Neuronal stem cell (in vitro differentiated cells): ENCODE measurements at regions not wholly inside any gene's neighbourhood (a gene's known extent, or its start where the extent isn't known, plus 50 kb on each side); places are given as distances from the start of the nearest gene placed in this dataset.

Source experiments
- DNase-seq: peaks from one replicate; pipeline ENCODE4 v3.0.0-alpha.2; 2013; ENCODE audit warnings: low spot score
- H2AFZ ChIP-seq: one replicate; pipeline ENCODE4 v1.6.1; 2013; ENCODE audit warnings: mild to moderate bottlenecking, low read length, inconsistent platforms
- H2AK5ac ChIP-seq: 2 replicates; pipeline ENCODE4 v1.6.1; 2013; ENCODE audit warnings: low read depth, mild to moderate bottlenecking, inconsistent platforms, low read length, moderate library complexity, mixed read lengths
- H2BK120ac ChIP-seq: 2 replicates; pipeline ENCODE4 v1.6.1; 2013; ENCODE audit warnings: low read depth, mild to moderate bottlenecking, inconsistent platforms, low read length, moderate library complexity, mixed read lengths
- H2BK12ac ChIP-seq: one replicate; pipeline ENCODE4 v1.6.1; 2013; ENCODE audit warnings: low read length, inconsistent platforms
- H2BK15ac ChIP-seq: 2 replicates; pipeline ENCODE4 v1.6.1; 2013; ENCODE audit warnings: mild to moderate bottlenecking, low read length, inconsistent platforms, mixed read lengths
- H2BK5ac ChIP-seq: one replicate; pipeline ENCODE4 v1.6.1; 2013; ENCODE audit warnings: inconsistent platforms, mild to moderate bottlenecking, low read length, moderate library complexity
- H3K14ac ChIP-seq: one replicate; pipeline ENCODE4 v1.6.1; 2013; ENCODE audit warnings: low read length, inconsistent platforms
- H3K18ac ChIP-seq: 2 replicates; pipeline ENCODE4 v1.6.1; 2013; ENCODE audit warnings: low read length, inconsistent platforms
- H3K23ac ChIP-seq: 2 replicates; pipeline ENCODE4 v1.6.1; 2013; ENCODE audit warnings: low read depth, mild to moderate bottlenecking, mixed read lengths, low read length, inconsistent platforms; ENCODE audit not compliant: poor library complexity
- H3K27ac ChIP-seq: replicated peaks from 3 replicates; pipeline ENCODE4 v1.5.1; 2013; ENCODE audit warnings: low read length, inconsistent platforms
- H3K27me3 ChIP-seq, 3 experiments: 2 replicates each; pipeline ENCODE4 v1.6.1; 2013; ENCODE audit warnings: low read length in 3 of 3, mild to moderate bottlenecking in 2 of 3, inconsistent platforms in 1 of 3, low read depth in 1 of 3, mixed read lengths in 1 of 3, moderate library complexity in 1 of 3; ENCODE audit not compliant: control insufficient read depth in 3 of 3, insufficient read depth in 3 of 3
- H3K36me3 ChIP-seq, 2 donors: replicated peaks in 1 of 2; 2 replicates each; pipeline ENCODE4 v1.6.1; 2013; ENCODE audit warnings: low read length in 2 of 2; ENCODE audit not compliant: control insufficient read depth in 2 of 2, insufficient read depth in 2 of 2
- H3K4ac ChIP-seq: 2 replicates; pipeline ENCODE4 v1.6.1; 2013; ENCODE audit warnings: inconsistent platforms, mild to moderate bottlenecking, low read length, moderate library complexity
- H3K4me1 ChIP-seq, 2 donors: 1 replicate in 1 of 2; 2 replicates in 1 of 2; pipeline ENCODE4 v1.6.1; 2013; ENCODE audit warnings: low read length in 2 of 2, low read depth in 1 of 2; ENCODE audit not compliant: control insufficient read depth in 2 of 2, insufficient read depth in 1 of 2
- H3K4me2 ChIP-seq: one replicate; pipeline ENCODE4 v1.6.1; 2013; ENCODE audit warnings: mild to moderate bottlenecking, low read length, inconsistent platforms; ENCODE audit not compliant: insufficient read depth, poor library complexity, severe bottlenecking
- H3K4me3 ChIP-seq, 2 donors: 2 replicates each; pipeline ENCODE4 v1.5.1; 2013; ENCODE audit warnings: low read length in 2 of 2, mild to moderate bottlenecking in 2 of 2, inconsistent platforms in 1 of 2, moderate library complexity in 1 of 2
- H3K79me1 ChIP-seq: one replicate; pipeline ENCODE4 v1.6.1; 2013; ENCODE audit warnings: low read depth, mild to moderate bottlenecking, inconsistent platforms, low read length, moderate library complexity
- H3K9ac ChIP-seq: one replicate; pipeline ENCODE4 v1.6.1; 2013; ENCODE audit warnings: mild to moderate bottlenecking, low read depth, low read length, inconsistent platforms; ENCODE audit not compliant: poor library complexity
- H3K9me3 ChIP-seq, 2 donors: replicated peaks in 1 of 2; 2 replicates each; pipeline versions ENCODE3 to v1.6.1; 2013; ENCODE audit warnings: low read length in 2 of 2, mild to moderate bottlenecking in 2 of 2, inconsistent platforms in 1 of 2, low read depth in 1 of 2, mixed read lengths in 1 of 2, moderate library complexity in 1 of 2; ENCODE audit not compliant: control insufficient read depth in 2 of 2, insufficient read depth in 1 of 2
- H4K8ac ChIP-seq: one replicate; pipeline ENCODE4 v1.6.1; 2013; ENCODE audit warnings: low read depth, mild to moderate bottlenecking, inconsistent platforms, low read length, moderate library complexity
- H4K91ac ChIP-seq: one replicate; pipeline ENCODE4 v1.6.1; 2013; ENCODE audit warnings: low read length, low read depth, mild to moderate bottlenecking, inconsistent platforms; ENCODE audit not compliant: poor library complexity
- WGBS, 2 donors: extraction: QIAGEN DNeasy Blood & Tissue Kit; methylation state at CpG; one replicate each; pipeline ENCODE4 v1.1.7; 2013; ENCODE audit warnings: missing lambda C conversion rate in 2 of 2, mixed read lengths in 1 of 2; ENCODE audit not compliant: insufficient read length in 2 of 2, insufficient replicate concordance in 1 of 2; ENCODE audit errors: extremely low coverage in 2 of 2; 5-methylcytosine and 5-hydroxymethylcytosine counted together

DNA sequence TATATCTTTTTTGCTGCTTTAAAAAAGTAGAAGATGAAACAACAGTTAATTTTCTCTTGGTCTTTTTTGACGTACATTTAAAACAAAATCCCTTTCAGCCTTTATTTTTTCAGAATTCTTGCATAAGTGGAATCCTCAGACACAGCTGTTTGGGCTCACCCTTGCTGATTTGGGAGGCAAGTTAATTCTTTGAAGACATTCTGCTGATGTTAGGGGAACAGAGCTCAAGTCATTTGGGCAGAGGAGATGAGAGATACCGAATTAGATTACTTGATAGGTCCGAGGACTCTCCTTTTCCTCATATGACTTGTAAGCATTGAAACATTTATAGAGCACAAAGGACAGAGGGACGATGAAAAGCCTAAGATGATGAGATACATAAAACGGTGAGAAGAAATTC is 567.9 kb upstream of the CITED2 start:
- H3K14ac ChIP-seq, result no peak overlapping the region
- H3K4ac ChIP-seq, result no peak overlapping the region
- no peak overlapping the region for H3K4me2 ChIP-seq

DNA sequence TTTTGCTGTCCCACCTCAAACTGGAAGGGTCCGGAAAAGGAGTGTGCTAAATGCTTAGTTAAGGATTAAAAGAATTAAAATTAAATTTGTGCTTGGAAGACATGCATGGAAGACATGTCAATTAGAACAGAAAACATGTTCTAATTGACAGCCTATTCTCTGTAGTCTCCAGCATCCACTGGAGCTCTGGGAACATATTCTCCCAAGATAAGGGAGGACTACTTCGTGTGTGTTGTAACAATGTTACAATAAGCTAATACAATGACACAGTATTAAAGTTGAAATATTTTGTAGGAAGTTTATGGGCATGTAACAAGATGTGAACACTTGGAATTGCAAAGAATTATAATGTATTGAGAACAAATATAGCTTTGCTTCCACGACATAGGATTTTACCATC is 567.4 kb upstream of the CITED2 start:
- no CpG with 5 or more reads among the region's 3 CpGs for WGBS, 2 donors

More for the DNA sequence above, 567.9 kb upstream of the CITED2 start:
- no peak overlapping the region for H3K9ac ChIP-seq
- H3K27me3 ChIP-seq, result no peaks in the 10 kb centered on the region
- no CpG with 5 or more reads among the region's 5 CpGs for WGBS, 2 donors
- no peak for DNase-seq
- H2BK12ac ChIP-seq, result no peak overlapping the region
- H3K79me1 ChIP-seq, result no peaks in the 10 kb centered on the region
- H2BK5ac ChIP-seq, result no peak overlapping the region
- H4K8ac ChIP-seq, result no peak overlapping the region
- no peak overlapping the region for H3K23ac ChIP-seq
- H3K18ac ChIP-seq, result no peak overlapping the region
- peaks cover 3 to 48% of the 10 kb centered on the region in 2 donors for H3K4me1 ChIP-seq
- H4K91ac ChIP-seq, result no peak overlapping the region
- H2BK15ac ChIP-seq, result no peak overlapping the region
- H3K27ac ChIP-seq, result no peak overlapping the region
- H3K36me3 ChIP-seq, result no peaks in the 10 kb centered on the region
- no peak overlapping the region for H2AK5ac ChIP-seq
- H2BK120ac ChIP-seq, result no peak overlapping the region
- H2AFZ ChIP-seq, result peak overlapping the region; percentile 65
- no peaks in the 10 kb centered on the region for H3K9me3 ChIP-seq
- H3K4me3 ChIP-seq, result no peak overlapping the region

DNA sequence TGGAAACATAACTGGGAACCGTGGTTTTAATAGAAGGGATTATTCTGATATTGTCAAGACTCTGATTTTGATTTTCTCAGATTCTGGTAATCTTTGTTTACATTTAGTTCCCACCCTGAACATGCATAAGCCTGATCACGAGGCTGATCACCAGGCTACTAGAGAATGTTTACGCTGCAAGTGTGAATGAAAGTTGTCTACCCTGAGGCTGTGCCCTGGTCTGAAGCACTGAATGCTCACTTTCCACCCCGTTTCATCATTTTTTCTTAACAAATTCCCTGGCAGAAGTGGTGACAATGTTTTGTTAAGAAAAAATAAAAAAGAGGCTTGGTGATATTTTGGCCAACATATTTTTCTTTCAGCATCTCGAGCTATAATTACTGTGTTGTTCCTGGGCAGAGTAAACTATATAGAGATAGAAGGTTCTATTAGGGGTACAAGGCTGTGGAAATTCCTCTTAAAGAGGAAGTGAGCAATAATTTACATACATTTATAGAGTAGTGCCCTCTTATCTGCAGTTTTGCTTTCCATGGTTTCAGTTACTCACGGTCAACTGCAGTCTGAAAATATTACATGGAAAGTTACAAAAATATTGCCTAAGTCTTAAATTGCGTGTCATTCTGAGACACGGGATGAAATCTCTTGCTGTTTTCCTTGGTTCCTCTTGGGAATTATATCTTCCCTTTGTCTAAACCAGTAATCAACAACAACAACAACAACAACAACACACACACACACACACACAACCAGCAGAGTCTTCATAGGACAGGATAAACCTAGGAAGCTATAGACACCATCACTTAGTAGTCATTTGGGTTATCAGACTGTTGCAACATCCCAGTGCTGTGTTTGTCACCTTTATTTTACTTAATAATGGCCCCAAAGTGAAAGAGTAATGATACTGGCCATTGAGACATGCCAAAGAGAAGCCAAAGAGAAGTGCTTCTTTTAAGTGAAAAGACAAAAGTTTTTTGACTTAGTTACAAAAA is 566.6 kb upstream of the CITED2 start:
- H3K79me1 ChIP-seq, result no peaks in the 10 kb centered on the region
- H2AFZ ChIP-seq, result peak overlapping the region; percentile 70
- no peak overlapping the region for H4K8ac ChIP-seq
- H3K9ac ChIP-seq, result no peak overlapping the region
- no peak overlapping the region for H2BK15ac ChIP-seq
- no peak overlapping the region for H2AK5ac ChIP-seq
- no peak overlapping the region for H4K91ac ChIP-seq
- DNase-seq, result no peak
- H3K4me2 ChIP-seq, result no peak overlapping the region
- no peak overlapping the region for H2BK12ac ChIP-seq
- no peaks in the 10 kb centered on the region for H3K36me3 ChIP-seq
- no peak overlapping the region for H3K18ac ChIP-seq
- H3K4ac ChIP-seq, result no peak overlapping the region
- WGBS, 2 donors, result no CpG with 5 or more reads among the region's 8 CpGs
- H3K4me1 ChIP-seq, result peaks cover 3 to 48% of the 10 kb centered on the region in 2 donors
- H3K27me3 ChIP-seq, result no peaks in the 10 kb centered on the region
- no peak overlapping the region for H2BK5ac ChIP-seq
- H3K9me3 ChIP-seq, result no peaks in the 10 kb centered on the region
- H2BK120ac ChIP-seq, result no peak overlapping the region
- no peak overlapping the region for H3K23ac ChIP-seq
- no peak overlapping the region for H3K27ac ChIP-seq
- H3K14ac ChIP-seq, result no peak overlapping the region
- H3K4me3 ChIP-seq, result no peak overlapping the region

More for the DNA sequence above, 567.4 kb upstream of the CITED2 start:
- DNase-seq, result no peak
- Histone ChIP-seq H3K4me2 (no peak overlapping the region), H4K91ac (no peak overlapping the region), H3K4me1 (peaks cover 3 to 48% of the 10 kb centered on the region in 2 donors), H4K8ac (no peak overlapping the region), H2BK5ac (no peak overlapping the region), H3K27ac (no peak overlapping the region), H3K18ac (no peak overlapping the region), H3K36me3 (no peaks in the 10 kb centered on the region), H2AFZ (peak overlapping the region; percentile 65), H2BK12ac (no peak overlapping the region), H3K4me3 (no peak overlapping the region), H3K9ac (no peak overlapping the region), H3K23ac (no peak overlapping the region), H3K14ac (no peak overlapping the region), H2BK120ac (no peak overlapping the region), H3K9me3 (no peaks in the 10 kb centered on the region), H2BK15ac (no peak overlapping the region), H3K4ac (no peak overlapping the region), H2AK5ac (no peak overlapping the region), H3K79me1 (no peaks in the 10 kb centered on the region), H3K27me3 (no peaks in the 10 kb centered on the region)

DNA sequence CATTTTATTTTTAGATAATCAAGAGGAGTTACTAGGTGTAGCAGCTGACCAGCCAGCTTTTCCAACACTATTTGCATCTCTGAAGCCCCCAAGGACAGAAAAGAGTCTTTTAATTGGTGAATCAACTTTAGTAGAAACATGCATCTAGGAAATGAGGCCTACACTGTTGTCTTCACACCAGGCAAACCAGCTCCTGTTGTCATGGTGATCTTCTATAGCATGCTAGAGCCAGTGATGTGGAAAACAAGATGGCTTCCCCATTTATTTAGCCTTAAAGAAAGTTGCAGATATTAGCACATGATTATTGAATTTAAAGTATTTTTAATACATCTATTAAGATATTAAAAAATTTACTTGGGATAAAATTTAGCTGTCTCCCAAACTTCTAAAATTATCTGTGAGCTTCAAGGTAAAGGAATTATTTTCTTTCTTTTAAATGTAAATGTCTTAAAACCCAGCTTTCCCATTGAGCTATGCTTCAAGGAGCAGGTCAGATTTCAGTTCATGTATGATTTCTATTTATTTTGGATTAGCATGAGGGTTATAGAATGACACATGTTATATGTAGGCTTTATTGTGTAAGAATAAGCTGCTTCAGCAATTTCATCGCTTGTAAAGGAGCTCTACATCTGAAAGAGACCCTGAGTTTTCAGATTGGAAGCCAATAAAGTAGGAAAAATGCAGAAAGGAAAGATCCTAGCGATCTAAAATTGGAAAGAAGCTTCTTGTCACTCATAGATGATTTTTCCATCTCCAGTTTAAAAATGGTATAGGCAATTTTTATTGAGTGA is 564.9 kb upstream of the CITED2 start:
- H2BK5ac ChIP-seq, result no peak overlapping the region
- no peak overlapping the region for H2BK12ac ChIP-seq
- no peak overlapping the region for H2BK120ac ChIP-seq
- H2AFZ ChIP-seq, result peak overlapping the region; percentile 76
- H3K36me3 ChIP-seq, result no peaks in the 10 kb centered on the region
- no peak overlapping the region for H3K14ac ChIP-seq
- no peak overlapping the region for H4K91ac ChIP-seq
- no peak overlapping the region for H2BK15ac ChIP-seq
- H3K23ac ChIP-seq, result no peak overlapping the region
- peak; percentile 36 for DNase-seq
- no peak overlapping the region for H4K8ac ChIP-seq
- H3K4me2 ChIP-seq, result no peak overlapping the region
- H3K79me1 ChIP-seq, result no peaks in the 10 kb centered on the region
- H3K4me1 ChIP-seq, result peaks cover 3 to 48% of the 10 kb centered on the region in 2 donors
- no peak overlapping the region for H3K27ac ChIP-seq
- no peaks in the 10 kb centered on the region for H3K27me3 ChIP-seq
- no peak overlapping the region for H3K18ac ChIP-seq
- H3K9ac ChIP-seq, result no peak overlapping the region
- H3K4ac ChIP-seq, result no peak overlapping the region
- no peak overlapping the region for H2AK5ac ChIP-seq
- no peaks in the 10 kb centered on the region for H3K9me3 ChIP-seq
- no peak overlapping the region for H3K4me3 ChIP-seq
- WGBS, 2 donors, result no CpG with 5 or more reads among the region's 2 CpGs
